ENCODE measurements at regions not wholly inside any gene's neighbourhood (a gene's known extent, or its start where the extent isn't known, plus 50 kb on each side); places are given as distances from the start of the nearest gene placed in this dataset.
"Not testable (repeated sequence)": the region's sequence is repeated elsewhere in the genome, so short reads cannot be mapped to it uniquely, and the experiment has no call there.

DNA sequence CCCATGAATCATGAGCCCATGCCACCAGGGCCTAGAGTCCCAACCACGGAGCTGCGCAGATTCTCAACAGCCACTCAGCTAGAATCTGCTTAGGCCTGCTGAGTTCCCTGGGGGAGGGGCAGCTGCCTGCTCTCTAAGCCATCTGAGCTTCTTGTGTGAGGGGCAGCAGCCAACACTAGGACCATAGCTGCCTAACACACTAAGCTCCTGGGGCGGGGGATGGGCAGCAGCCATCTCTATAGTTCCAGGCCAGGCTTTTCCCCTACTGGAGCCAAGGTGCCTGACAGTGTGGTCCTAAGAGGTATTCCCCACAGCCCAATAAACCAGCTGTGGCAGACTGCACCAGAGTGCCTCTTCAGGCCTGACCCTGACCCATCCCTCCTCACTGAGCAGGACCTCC, 255.9 kb upstream of the ACO1 start:
- WGBS, 2 donors: 75 to 80% methylated on average over 1 of the region's 3 CpGs
- Histone ChIP-seq H3K36me3 (no peaks in the 10 kb centered on the region), H3K27me3 (no peaks in the 10 kb centered on the region), H3K4me3 (no peak overlapping the region), H3K27ac (no peak overlapping the region), H3K9me3 (peaks cover 0 to 4% (median 0%) of the 10 kb centered on the region in 3 donors), H3K4me1 (no peaks in the 10 kb centered on the region)
- intact Hi-C loops (cut with DNase I): no loop called here
- TF ChIP-seq, protein P1, sequence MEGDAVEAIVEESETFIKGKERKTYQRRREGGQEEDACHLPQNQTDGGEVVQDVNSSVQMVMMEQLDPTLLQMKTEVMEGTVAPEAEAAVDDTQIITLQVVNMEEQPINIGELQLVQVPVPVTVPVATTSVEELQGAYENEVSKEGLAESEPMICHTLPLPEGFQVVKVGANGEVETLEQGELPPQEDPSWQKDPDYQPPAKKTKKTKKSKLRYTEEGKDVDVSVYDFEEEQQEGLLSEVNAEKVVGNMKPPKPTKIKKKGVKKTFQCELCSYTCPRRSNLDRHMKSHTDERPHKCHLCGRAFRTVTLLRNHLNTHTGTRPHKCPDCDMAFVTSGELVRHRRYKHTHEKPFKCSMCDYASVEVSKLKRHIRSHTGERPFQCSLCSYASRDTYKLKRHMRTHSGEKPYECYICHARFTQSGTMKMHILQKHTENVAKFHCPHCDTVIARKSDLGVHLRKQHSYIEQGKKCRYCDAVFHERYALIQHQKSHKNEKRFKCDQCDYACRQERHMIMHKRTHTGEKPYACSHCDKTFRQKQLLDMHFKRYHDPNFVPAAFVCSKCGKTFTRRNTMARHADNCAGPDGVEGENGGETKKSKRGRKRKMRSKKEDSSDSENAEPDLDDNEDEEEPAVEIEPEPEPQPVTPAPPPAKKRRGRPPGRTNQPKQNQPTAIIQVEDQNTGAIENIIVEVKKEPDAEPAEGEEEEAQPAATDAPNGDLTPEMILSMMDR (IDR thresholded peaks at IDR 0.05): no peak
- TF ChIP-seq POLR2A (IDR thresholded peaks at IDR 0.05): no peak
- no peak for DNase-seq

- DNase-seq; H3K36me3 ChIP-seq; H3K4me1 ChIP-seq; H3K27ac ChIP-seq; H3K9me3 ChIP-seq; H3K27me3 ChIP-seq; H3K4me3 ChIP-seq; intact Hi-C loops (cut with DNase I): not testable (repeated sequence)
- WGBS, 2 donors: 55 to 68% methylated on average over 2 of the region's 2 CpGs
Observed at GRCh38 chr9:32130709-32131108, 253.7 kb upstream of the ACO1 start.

DNA sequence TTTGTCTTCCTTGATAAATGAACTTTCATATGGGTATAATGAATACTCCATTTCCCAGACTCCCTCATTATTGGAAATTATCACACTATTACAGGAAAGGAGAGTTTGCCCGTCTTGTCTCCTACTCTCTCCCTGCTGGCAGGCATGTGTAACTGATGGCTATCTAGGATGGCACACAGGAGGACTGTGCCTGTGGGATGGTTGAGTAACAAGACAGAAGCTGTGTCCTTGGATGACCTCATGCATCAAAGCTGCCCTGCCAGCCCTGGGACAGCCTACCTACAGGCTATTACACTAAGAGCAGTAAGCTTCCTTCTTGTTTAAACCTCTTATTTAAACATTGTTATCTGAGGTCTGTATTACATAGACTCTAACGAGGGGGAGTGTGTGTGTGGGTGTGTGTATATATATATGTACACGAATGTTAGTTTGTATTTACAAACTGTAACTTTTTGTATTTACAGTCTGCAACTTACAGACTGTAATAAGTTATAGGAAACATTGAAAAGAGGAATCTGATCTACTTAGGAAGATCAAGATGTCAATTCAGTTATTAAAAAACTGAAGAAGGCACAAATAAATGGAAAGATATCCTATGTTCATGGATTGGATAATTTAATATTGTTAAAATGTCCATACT, 247.6 kb upstream of the ACO1 start:
- WGBS, 2 donors: 46 to 51% methylated on average over 3 of the region's 3 CpGs
- Histone ChIP-seq H3K4me3 (no peak overlapping the region), H3K4me1 (no peaks in the 10 kb centered on the region), H3K36me3 (no peaks in the 10 kb centered on the region), H3K27me3 (no peaks in the 10 kb centered on the region), H3K27ac (no peak overlapping the region), H3K9me3 (no peaks in the 10 kb centered on the region)
- TF ChIP-seq, protein P1 (IDR thresholded peaks at IDR 0.05): no peak
- TF ChIP-seq POLR2A (IDR thresholded peaks at IDR 0.05): no peak
- intact Hi-C loops (cut with DNase I): no loop called here
- no peak for DNase-seq

DNA sequence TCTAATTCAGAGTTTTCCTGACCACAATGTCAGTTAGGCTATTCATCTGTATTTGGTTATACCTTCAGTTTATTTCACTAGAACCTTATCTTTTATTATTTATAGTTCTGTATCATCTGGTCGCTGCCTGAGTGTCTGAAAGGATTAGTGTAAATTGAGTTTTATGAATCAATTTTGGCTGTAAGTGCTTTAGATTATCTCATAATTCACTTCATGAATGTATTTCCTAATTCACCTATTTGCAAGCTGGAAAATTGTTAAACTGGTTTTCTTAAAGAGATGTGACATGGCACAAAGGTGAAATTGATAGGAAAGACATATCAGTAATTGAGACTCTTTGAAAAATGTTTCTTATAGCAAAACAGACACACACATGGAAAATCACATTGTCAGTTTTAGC, 242.4 kb upstream of the ACO1 start:
- Histone ChIP-seq H3K27ac (no peak overlapping the region), H3K4me3 (no peak overlapping the region), H3K4me1 (no peaks in the 10 kb centered on the region), H3K9me3 (no peaks in the 10 kb centered on the region), H3K27me3 (no peaks in the 10 kb centered on the region), H3K36me3 (no peaks in the 10 kb centered on the region)
- TF ChIP-seq, protein P1 (IDR thresholded peaks at IDR 0.05): no peak
- TF ChIP-seq POLR2A (IDR thresholded peaks at IDR 0.05): no peak
- intact Hi-C loops (cut with DNase I): no loop called here
- no peak for DNase-seq
- 12 to 21% methylated on average over 1 of the region's 1 CpG for WGBS, 2 donors

- 86 to 89% methylated on average over 3 to 9 of the region's 11 CpGs for WGBS, 2 donors
- DNase-seq; H3K9me3 ChIP-seq; H3K27me3 ChIP-seq; H3K4me1 ChIP-seq; intact Hi-C loops (cut with DNase I); H3K4me3 ChIP-seq; H3K36me3 ChIP-seq; H3K27ac ChIP-seq: not testable (repeated sequence)
Observed at GRCh38 chr9:32148553-32148952, 235.9 kb upstream of the ACO1 start.

DNA sequence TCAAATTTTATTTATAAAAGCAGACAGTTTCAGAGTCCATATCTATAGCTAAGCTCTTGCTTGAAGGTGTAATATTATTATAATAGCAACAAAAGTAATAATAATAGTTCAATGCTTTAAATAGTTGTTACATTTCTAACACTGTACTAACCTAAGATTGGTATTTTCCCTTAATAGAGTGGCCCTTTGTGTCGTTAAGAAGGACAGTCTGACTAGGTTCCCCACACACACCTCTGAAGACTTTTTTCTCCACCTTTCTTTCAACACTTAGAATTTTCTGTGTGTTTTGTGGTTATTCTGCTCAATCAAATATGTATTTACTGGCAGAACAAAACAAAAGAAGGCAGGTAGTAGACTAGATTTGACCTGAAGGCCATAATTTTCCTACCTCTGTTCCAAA, 223.2 kb upstream of the ACO1 start:
- Histone ChIP-seq H3K9me3 (no peaks in the 10 kb centered on the region), H3K36me3 (no peaks in the 10 kb centered on the region), H3K4me1 (no peaks in the 10 kb centered on the region), H3K27ac (no peak overlapping the region), H3K4me3 (no peak overlapping the region), H3K27me3 (no peaks in the 10 kb centered on the region)
- TF ChIP-seq, protein P1 (IDR thresholded peaks at IDR 0.05): no peak
- no peak for TF ChIP-seq POLR2A (IDR thresholded peaks at IDR 0.05)
- intact Hi-C loops (cut with DNase I): no loop called here
- 39 to 55% methylated on average over 1 of the region's 1 CpG for WGBS, 2 donors
- no peak for DNase-seq
